ENCODE measurements at regions not wholly inside any gene's neighbourhood (a gene's known extent, or its start where the extent isn't known, plus 50 kb on each side); places are given as distances from the start of the nearest gene placed in this dataset.

DNA sequence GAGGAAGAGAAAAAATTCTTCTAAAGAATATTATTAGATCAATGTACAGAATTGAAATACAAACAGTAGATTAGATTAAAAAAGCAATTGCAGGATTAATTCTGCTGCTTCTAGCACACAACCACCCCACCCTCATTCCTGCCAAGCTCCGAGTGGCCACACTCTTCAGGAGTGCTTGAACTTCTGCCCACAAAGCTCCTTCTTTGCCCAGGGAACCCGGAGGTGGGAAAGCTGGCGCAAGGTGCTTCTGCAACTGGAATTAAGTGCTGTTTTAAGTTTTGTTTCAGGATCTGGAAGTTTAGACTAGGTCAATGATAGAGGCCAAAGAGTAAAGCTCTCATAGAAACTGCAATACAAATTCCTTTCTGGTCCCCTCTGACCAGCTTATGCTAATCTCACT lies 94.1 kb upstream of the BMP4 start:
- Histone ChIP-seq H2AFZ (no peak overlapping the region), H3K79me2 (ENCODE audit: low read depth) (no peaks in the 10 kb centered on the region), H3K4me3 (no peak overlapping the region), H3K9me2 (ENCODE audit: insufficient read depth) (no peaks in the 10 kb centered on the region), H3K4me2 (no peak overlapping the region), H3K9me3 (ENCODE audit: insufficient read depth, low read depth) (no peaks in the 10 kb centered on the region), H3K27ac (no peak overlapping the region), H3K4me1 (replicated peaks; ENCODE audit: insufficient read depth) (no peaks in the 10 kb centered on the region; the same call in 1 of the 2 replicates), H3K27me3 (ENCODE audit: insufficient read depth, low read depth) (no peaks in the 10 kb centered on the region), H3F3A (ENCODE audit: insufficient read depth, low read depth) (0 out of 2 replicates have a peak, but pooled peaks cover 2% of the 10 kb centered on the region), H4K20me1 (ENCODE audit: insufficient read depth) (no peaks in the 10 kb centered on the region), H3K36me3 (ENCODE audit: low read depth) (no peaks in the 10 kb centered on the region)
- no peak for DNase-seq
- POLR2A ChIA-PET (ENCODE audit: unreplicated experiment), result interaction anchor here (0.7 kb wide), 1 partner anchor 11 kb away, joined by 3 read pairs; no protein-coding TSS in a partner anchor
- intact Hi-C loops (cut with micrococcal nuclease; ENCODE audit: unreplicated experiment), result no loop called here
- CTCF ChIA-PET, result no interaction called here
- TF ChIP-seq EZH2 (IDR thresholded peaks at IDR 0.05; ENCODE audit: low read depth), result no peak
- BruUV-seq (replicated peaks), result no TSS peak

DNA sequence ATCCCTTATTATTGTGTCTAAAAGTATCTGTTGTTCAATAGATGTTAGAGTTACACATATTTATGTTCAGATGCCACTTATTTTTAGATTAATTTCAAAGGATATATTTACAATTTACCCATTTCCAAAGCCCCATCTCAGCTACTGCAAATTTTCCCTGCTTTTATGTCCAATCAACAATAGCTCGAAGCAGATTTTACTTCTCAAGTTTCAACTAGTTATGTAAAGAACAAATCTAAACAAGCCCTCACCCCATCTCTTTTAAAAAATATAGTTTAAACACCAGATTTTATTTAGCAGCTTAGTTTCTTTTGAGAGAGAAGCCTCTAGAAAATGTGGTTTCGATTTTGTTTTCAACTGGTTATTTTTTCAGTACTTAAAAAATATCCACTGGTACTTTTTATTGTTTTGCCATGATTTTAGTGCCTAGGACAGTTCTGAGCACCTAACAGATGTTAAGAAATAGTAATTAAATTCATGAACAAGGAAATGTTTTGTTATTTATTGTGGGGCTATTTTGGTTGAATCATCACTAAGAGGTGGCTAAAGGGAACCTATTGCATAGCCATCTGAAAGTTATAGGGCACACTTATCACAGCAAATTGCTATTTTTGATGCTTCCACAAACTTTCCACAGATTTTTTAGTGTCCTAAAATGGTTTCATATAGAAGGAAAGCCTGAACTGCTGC lies 96.2 kb upstream of the BMP4 start:
- intact Hi-C loops (cut with micrococcal nuclease; ENCODE audit: unreplicated experiment), result no loop called here
- Histone ChIP-seq H2AFZ (no peak overlapping the region), H3K4me3 (no peak overlapping the region)

DNA sequence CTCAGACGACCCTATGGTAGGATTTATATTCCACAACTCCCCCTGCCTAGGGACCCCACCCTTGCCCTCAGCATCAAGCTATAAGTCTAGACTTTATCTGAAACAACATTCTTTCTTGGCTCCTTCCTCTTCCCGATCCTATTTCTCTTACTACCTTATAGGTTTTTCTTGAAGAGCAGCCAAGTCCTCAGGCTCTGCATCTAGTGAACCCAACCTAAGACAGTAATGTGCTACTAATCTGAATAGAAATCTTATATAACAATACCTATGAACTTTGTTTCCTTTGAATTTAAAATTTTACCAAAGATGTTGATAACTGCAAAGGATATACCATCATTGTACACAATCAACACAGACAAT lies 96.7 kb upstream of the BMP4 start:
- intact Hi-C loops (cut with micrococcal nuclease; ENCODE audit: unreplicated experiment), result no loop called here
- H3K79me2 ChIP-seq (ENCODE audit: low read depth), result no peaks in the 10 kb centered on the region
- ChIA-PET POLR2A (ENCODE audit: unreplicated experiment) (no interaction called here), CTCF (no interaction called here)
- no peaks in the 10 kb centered on the region for H4K20me1 ChIP-seq (ENCODE audit: insufficient read depth)
- no peak overlapping the region for H3K4me2 ChIP-seq
- H3K4me3 ChIP-seq, result no peak overlapping the region
- DNase-seq, result no peak
- no peaks in the 10 kb centered on the region for H3K27me3 ChIP-seq (ENCODE audit: insufficient read depth, low read depth)
- no peaks in the 10 kb centered on the region for H3K9me2 ChIP-seq (ENCODE audit: insufficient read depth)
- no TSS peak for BruUV-seq (replicated peaks)
- H3K4me1 ChIP-seq (replicated peaks; ENCODE audit: insufficient read depth), result no peaks in the 10 kb centered on the region; the same call in 1 of the 2 replicates
- H3K27ac ChIP-seq, result no peak overlapping the region
- no peak for TF ChIP-seq EZH2 (IDR thresholded peaks at IDR 0.05; ENCODE audit: low read depth)
- TF ChIP-seq, protein P1, sequence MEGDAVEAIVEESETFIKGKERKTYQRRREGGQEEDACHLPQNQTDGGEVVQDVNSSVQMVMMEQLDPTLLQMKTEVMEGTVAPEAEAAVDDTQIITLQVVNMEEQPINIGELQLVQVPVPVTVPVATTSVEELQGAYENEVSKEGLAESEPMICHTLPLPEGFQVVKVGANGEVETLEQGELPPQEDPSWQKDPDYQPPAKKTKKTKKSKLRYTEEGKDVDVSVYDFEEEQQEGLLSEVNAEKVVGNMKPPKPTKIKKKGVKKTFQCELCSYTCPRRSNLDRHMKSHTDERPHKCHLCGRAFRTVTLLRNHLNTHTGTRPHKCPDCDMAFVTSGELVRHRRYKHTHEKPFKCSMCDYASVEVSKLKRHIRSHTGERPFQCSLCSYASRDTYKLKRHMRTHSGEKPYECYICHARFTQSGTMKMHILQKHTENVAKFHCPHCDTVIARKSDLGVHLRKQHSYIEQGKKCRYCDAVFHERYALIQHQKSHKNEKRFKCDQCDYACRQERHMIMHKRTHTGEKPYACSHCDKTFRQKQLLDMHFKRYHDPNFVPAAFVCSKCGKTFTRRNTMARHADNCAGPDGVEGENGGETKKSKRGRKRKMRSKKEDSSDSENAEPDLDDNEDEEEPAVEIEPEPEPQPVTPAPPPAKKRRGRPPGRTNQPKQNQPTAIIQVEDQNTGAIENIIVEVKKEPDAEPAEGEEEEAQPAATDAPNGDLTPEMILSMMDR (conservative IDR thresholded peaks at IDR 0.05), result no peak
- no peaks in the 10 kb centered on the region for H3K9me3 ChIP-seq (ENCODE audit: insufficient read depth, low read depth)
- 0 out of 2 replicates have a peak, but pooled peaks cover 2% of the 10 kb centered on the region for H3F3A ChIP-seq (ENCODE audit: insufficient read depth, low read depth)
- no peaks in the 10 kb centered on the region for H3K36me3 ChIP-seq (ENCODE audit: low read depth)
- no peak overlapping the region for H2AFZ ChIP-seq

More for the DNA sequence above, 96.2 kb upstream of the BMP4 start:
- Histone ChIP-seq H3K9me2 (ENCODE audit: insufficient read depth) (no peaks in the 10 kb centered on the region), H3K4me1 (replicated peaks; ENCODE audit: insufficient read depth) (no peaks in the 10 kb centered on the region; the same call in 1 of the 2 replicates), H3K27me3 (ENCODE audit: insufficient read depth, low read depth) (no peaks in the 10 kb centered on the region), H3F3A (ENCODE audit: insufficient read depth, low read depth) (0 out of 2 replicates have a peak, but pooled peaks cover 2% of the 10 kb centered on the region), H3K4me2 (peak overlapping the region; percentile 28; the same call in 1 of the 2 replicates), H3K27ac (no peak overlapping the region), H3K36me3 (ENCODE audit: low read depth) (no peaks in the 10 kb centered on the region), H3K9me3 (ENCODE audit: insufficient read depth, low read depth) (no peaks in the 10 kb centered on the region), H4K20me1 (ENCODE audit: insufficient read depth) (no peaks in the 10 kb centered on the region), H3K79me2 (ENCODE audit: low read depth) (no peaks in the 10 kb centered on the region)
- POLR2A ChIA-PET (ENCODE audit: unreplicated experiment), result no interaction called here
- CTCF ChIA-PET, result no interaction called here
- TF ChIP-seq, protein P1 (conservative IDR thresholded peaks at IDR 0.05), result no peak
- no peak for TF ChIP-seq EZH2 (IDR thresholded peaks at IDR 0.05; ENCODE audit: low read depth)
- BruUV-seq (replicated peaks), result no TSS peak
- DNase-seq, result no peak

DNA sequence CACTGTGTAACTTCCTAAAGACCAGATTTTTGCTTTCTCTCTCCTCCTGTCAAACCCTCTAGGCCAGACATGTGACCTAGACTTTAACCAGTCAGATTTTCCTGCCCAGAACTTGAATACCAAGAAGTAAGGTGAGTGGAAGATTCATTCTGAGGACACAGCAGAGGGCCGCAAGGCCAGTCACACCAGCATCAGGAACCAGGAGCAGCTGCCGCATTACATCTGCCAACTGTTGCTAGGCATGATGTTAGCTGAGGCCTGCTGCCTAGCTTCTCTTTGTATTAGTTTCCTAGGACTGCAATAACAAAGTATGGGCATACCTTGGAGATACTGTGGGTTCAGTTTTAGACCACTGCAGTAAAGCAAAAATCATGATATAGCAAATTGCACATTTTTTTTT lies 101.9 kb upstream of the BMP4 start:
- no peak for DNase-seq
- Histone ChIP-seq H3K9me3 (ENCODE audit: insufficient read depth, low read depth) (no peaks in the 10 kb centered on the region), H3K4me1 (replicated peaks; ENCODE audit: insufficient read depth) (no peaks in the 10 kb centered on the region), H3K4me2 (no peak overlapping the region), H4K20me1 (ENCODE audit: insufficient read depth) (no peaks in the 10 kb centered on the region), H2AFZ (no peak overlapping the region), H3K79me2 (ENCODE audit: low read depth) (no peaks in the 10 kb centered on the region), H3K36me3 (ENCODE audit: low read depth) (no peaks in the 10 kb centered on the region), H3F3A (ENCODE audit: insufficient read depth, low read depth) (no peaks in the 10 kb centered on the region), H3K4me3 (no peak overlapping the region), H3K27ac (no peak overlapping the region), H3K9me2 (ENCODE audit: insufficient read depth) (no peaks in the 10 kb centered on the region), H3K27me3 (ENCODE audit: insufficient read depth, low read depth) (no peaks in the 10 kb centered on the region)
- TF ChIP-seq EZH2 (IDR thresholded peaks at IDR 0.05; ENCODE audit: low read depth), result no peak
- TF ChIP-seq, protein P1 (conservative IDR thresholded peaks at IDR 0.05), result no peak
- ChIA-PET POLR2A (ENCODE audit: unreplicated experiment) (no interaction called here), CTCF (no interaction called here)
- intact Hi-C loops (cut with micrococcal nuclease; ENCODE audit: unreplicated experiment), result no loop called here
- BruUV-seq (replicated peaks), result no TSS peak
